Hippocampal formation (tissue), 2 donors: ENCODE measurements at regions not wholly inside any gene's neighbourhood (a gene's known extent, or its start where the extent isn't known, plus 50 kb on each side); places are given as distances from the start of the nearest gene placed in this dataset.
"Not testable (repeated sequence)": the region's sequence is repeated elsewhere in the genome, so short reads cannot be mapped to it uniquely, and the experiment has no call there.

Experiments used
- DNase-seq, 2 donors: peaks; one replicate each; lab custom pipeline; 2025; lab: John Stamatoyannopoulos, UW

DNA sequence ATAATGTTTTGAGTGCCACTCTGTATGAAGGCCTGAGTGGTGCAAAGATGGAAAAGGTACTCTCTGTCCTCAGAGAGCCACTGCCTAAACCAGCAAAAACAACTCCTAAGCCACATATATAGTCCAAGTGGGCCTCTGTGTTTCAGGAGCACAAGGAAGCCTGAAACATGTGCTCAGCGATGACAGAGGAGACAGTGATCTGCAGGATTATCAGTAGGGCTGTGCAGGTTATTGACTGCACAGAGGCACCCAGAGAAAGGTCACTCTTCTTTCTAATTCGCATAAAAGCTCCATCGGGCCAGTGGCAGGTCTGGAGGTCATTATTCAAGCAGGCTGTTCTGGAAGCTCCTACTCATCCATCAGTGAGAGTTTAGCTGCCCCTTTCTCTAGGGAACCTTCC, 361.9 kb downstream of the BCL11B start:
- DNase-seq: no peak

DNA sequence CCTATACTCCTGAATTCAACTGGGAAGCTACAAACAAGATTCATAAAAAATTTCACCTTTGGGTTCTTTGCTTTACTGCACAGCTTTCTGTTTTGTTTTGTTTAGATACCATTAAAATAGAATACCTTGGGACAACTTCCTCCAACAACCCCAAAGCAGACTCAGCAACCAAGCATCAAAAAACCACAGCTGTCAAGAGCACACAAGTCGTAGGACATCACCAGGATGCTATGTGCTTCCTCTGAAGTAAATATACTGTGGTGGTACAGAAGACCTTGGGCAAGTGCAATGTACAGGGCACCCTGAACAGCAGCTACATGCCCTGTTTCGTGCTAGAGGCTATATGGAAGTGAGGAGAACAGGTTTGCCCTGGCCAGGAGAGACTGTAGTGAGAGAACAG, 359.3 kb downstream of the BCL11B start:
- no peak for DNase-seq

DNA sequence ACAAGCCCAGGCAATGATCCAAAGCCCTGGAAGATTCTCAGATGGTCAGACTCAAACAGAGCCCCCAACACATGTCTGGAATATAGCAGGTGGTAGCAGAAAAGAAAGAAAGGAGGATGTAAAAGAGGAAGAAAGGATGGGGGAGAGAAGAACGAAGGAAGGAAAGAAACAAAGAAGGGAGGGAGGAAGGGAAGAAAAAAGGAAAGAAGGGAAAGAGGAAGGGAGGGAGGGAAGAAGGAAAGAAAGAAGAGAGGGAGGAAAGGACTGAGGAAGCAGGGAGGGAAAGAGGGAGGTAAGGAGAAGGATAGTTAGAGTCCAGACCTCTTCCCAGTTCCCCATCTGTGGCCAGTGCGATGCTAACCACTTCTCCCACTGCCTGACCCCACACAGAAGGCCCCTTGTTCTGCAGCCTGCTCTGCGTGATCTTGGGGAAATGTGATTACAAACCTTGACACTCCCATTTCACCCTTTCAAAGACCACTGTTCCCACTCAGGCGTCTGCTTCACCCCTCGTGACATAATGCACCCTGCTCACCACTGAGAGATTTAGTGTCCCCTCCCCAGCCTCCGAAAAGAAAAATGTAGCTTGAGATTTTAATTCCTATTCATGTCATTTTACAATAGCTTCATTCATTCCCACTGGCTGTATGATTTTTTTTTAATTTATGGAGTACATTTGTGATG, 357.9 kb downstream of the BCL11B start:
- no peak for DNase-seq

DNA sequence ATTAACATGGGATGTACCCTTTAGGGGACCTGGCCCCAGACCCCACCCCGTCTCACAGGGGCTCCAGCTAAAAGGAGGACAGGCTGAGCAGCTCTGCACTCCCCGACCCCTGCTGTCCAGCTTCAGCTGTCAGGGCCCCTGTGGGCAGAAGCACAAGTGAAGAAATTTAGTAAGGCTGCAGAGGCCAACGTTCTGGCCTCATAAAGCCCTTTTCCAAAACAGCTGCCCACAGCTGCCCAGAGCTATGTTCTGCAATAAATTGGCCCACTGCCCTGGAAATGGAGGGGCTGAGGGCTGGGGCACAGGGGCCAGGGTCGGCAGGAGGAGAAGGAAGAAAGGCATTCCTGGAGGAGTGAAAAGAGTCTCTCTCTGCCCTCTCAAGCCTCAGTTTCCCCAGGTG, 357.1 kb downstream of the BCL11B start:
- DNase-seq: no peak

DNA sequence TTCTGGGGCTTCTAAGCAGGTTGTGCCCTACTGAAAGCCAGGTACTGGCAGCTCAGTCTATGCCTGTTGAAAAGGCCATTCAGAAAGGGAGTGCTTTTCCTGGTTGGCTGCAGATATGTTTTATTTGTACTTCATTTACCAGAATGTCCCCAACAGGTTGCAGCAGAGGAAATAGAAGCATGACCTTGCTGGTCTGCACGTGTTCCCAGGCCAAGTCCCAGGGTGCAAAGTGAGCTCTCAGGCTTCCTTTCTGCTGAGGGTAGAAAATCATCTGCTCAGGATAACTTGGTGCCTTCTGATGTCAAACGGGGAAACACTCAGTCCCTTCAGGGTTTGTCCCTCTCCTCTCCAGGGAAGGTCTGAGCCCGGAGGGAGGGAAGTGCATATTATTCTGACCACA, 356.4 kb downstream of the BCL11B start:
- no peak for DNase-seq

DNA sequence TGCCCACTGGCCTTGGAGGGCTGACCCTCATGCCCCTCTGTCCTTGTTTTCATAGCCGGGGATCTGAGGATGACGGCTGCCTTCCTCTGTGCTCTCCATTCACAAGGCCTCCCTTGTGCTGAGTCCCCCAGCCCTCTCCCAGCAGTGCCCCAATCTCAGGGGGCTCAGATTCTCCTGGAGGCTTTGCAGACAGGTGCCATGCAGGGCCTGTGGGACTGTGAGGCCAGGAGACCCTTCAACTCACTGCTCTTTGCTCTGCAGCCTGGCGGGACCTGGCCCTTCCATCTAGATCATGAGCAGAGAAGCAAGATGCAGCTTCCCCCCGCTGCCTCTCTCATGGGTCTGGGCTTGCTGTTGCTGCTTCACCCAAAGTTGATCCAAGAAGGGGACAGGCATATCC, 356.0 kb downstream of the BCL11B start:
- DNase-seq: no peak

DNA sequence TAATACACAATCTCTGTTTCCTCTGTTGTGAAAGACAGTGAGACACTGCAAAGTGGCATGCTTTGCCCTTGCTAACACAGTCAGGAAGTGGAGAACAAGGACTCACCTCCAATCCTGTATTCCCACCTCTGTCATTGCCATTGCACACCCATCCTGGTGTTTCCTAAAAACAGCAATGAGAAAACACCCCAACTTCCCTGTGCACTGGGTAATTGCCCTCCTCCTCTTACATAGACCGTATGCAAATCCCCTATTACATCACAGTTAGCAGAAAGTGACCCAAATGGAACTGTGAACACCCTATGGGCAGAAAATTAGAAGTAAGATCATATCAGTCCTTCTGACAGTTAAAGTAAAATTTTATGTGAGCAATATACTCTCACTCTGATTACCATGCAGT, 355.5 kb downstream of the BCL11B start:
- DNase-seq: no peak

DNA sequence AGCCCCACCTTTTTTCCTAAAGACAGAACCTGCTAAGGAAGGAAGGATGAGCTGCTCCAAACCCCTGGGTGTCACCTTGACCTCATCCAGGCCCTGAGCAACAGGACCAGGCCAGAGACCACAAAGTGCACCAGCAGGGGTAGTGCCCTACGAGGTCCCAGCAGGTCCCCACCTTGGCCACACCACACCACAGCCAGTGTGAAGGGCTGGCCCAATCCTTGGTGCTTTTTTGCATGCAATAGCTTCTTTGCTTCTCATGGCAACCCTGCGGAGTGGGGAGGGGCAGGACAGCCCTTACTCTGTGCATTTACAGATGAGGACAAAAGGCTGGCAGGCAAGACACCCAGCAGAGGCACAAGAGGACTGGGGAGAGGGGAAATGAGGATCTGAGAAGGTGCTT, 352.6 kb downstream of the BCL11B start:
- DNase-seq: no peak

DNA sequence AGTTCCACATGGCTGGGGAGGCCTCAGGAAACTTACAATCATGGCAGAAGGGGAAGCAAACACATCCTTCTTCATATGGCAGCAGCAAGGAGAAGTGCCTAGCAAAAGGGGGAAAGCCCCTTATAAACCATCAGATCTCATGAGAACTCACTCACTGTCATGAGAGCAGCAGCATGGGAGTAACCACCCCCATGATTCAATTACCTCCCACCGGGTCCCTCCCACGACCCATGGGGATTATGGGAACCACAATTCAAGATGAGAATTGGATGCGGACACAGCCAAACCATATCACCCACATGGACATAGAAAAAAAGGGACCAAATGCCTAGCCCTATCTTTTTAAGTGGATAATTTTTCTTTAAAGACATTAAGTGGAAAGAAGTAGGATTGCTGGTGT, 350.7 kb downstream of the BCL11B start:
- not testable (repeated sequence) for DNase-seq

DNA sequence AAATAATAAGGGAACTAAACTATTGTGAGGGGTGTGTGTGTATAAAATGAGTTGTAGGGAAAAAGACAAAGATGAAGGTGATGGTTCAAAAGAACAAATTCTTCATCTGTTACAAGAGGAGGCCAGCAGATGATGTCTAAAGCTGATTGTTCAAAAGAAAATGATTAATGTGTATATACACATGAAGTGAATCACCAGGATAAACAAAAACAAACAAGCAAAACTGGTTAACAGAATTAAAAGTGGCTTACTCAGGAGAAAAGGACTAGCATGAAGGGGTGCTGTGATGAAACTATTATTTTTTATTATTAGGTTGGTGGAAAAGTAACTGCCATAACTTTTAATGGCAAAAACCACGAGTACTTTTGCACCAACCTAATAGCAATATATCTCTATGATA, 348.4 kb downstream of the BCL11B start:
- DNase-seq: no peak

DNA sequence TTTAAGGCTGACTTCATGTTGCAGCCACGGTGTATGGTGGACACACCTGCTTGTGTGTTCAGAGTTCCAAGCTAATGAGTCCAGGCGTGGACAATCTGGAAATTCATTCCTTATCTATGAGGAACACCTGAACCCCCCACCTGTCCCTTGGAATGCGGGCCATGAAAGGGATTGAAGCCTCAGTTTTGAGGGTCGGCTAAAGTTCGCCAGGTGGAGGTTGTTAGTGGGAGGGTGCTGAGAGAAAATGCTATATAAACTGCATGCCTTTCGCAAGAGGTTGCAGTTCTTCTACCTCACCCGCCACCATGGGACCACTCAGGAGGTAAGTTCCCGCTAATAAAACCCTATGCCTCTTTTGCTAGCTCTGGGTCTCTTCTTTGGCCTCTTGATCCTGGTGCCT, 348.0 kb downstream of the BCL11B start:
- DNase-seq: no peak

DNA sequence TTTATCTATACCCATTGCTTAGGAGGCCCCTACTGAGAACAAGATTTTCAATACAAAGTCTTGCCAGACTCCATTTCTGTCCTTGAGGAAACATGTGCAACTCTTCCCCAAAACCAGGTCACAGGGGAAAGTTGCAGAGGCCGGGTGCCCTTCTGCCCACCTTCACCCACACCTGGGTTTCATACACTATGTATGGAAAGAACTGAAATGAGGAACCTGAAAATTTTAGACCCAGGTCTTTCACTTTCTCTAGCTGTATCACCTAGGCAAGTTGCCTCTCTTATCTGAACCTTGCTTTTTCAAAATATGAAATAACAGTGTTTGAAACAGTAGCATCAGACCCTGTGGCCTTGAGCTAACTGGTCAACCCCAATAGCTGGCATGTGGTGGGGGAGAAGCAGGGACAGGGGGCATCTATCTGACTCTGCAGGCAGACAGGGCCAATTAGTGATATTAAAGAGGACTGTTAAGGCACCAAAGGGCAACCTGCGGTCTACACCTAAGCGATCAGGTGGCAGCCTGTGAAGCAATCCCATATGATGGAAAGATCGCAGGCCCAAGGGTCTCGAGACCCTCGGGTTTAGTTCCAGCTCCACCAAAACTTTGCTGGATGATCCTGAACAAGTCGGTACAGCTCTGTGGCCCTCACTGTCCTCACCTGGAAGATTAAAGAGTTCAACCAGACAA, 346.5 kb downstream of the BCL11B start:
- DNase-seq: no peak

DNA sequence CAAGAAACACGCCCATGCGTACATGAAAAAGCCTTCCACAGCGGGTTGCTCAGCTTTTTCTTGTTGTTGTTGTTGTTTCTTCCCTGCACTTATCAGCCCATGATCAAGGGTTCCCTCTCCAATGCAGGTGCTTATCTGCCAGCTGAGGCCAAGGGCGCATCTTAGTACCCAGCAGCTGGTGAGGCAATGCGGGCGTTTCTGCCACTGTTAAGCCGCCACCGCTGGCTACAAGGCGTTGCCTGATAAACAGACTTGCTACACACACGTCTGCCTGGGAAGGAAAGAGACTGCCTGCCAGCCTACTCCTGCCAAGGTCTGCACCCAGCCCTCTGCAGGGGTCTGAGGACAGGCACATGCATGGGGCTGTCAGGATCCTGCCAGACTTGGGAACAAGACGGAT, 345.9 kb downstream of the BCL11B start:
- no peak for DNase-seq

DNA sequence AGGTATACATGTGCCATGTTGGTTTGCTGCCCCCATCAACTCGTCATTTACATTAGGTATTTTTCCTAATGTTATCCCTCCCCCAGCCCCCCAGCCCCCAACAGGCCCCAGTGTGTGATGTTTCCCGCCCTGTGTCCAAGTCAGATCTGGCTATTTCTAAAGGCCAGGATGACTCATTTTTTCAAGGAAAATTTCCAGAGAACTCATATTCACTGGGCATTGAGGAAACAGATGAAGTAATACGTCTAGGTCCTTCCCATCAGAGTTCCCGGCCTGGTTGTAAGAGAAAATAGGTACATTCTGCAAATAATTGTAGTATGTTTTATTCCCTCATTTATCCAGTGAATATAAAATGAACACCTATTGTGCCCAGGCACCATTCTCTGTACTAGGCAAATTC, 345.2 kb downstream of the BCL11B start:
- no peak for DNase-seq

DNA sequence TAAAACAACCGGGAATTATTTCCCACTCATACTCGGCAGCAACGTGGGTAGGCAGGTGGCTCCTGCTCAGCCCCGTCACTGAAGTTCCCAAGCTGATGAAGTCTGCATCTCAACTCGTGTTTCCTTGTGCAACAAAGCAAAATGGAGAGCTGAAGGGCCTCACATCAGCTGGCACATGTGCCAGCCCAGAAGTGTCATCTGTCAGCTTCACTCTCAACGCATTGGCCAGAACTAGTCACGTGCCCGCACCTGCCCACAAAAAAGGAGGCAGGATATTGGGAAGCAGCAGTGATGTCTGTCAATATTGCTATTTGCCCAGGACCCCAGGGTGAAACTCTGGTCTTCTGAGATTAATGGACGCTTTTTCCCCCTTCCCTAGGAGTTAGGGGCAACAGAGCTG, 344.0 kb downstream of the BCL11B start:
- no peak for DNase-seq

DNA sequence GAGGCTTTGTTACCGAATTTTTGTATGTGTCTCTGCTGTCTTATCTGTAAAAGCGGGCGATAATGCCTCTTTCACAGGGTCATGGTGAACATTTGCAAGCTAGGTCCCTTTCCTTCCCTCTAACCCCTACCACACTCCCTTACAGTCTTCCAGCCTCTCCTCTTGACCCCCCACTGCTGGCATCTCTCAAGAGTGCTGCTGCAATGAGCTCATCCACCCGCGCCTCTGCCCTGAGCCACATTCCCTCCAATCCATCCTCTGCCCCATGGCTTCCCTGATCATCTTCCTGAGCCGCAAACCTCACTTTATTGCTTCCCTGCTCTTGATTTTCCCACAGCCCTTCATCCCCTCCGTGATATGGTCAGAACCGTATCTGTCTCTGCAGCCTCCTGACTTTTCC, 343.6 kb downstream of the BCL11B start:
- no peak for DNase-seq

DNA sequence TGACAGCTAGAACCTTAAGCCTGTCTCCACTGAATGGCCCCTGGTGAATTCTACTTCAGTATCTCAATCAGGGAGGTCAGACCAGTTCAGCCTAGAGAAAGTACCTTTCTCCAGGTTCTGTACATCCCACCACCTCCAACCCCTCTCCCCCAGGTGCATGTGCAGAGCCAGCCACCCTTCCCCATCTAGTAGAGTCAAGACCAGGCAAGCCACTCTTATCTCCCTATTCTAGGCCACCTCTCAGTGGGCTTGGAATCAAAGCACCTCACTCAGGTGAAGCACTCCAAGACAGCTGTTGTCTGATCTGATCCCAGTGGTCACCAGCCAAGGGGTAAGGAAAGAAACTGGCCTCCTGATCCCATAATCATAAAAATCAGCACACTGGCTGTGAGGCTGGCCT, 340.9 kb downstream of the BCL11B start:
- no peak for DNase-seq

DNA sequence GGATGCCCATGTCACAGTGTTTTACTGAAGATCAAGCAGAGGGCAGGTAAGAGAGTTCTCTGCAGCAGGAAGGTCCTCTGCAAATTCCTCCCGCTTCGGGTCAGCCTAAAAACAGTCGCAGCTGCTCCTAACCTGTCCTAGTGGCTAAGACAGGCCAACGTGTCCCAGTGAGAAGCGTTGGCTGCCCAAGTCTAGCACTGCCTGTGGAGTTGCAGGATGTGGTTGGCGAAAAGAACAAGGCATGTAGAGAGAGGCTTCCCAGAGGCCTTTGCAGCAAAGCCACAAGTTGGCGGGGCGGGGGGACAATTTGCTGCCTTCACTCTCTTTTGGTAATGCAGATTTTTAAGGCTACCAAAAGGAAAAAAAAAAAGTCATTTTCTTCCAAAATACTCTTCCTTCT, 340.1 kb downstream of the BCL11B start:
- no peak for DNase-seq

DNA sequence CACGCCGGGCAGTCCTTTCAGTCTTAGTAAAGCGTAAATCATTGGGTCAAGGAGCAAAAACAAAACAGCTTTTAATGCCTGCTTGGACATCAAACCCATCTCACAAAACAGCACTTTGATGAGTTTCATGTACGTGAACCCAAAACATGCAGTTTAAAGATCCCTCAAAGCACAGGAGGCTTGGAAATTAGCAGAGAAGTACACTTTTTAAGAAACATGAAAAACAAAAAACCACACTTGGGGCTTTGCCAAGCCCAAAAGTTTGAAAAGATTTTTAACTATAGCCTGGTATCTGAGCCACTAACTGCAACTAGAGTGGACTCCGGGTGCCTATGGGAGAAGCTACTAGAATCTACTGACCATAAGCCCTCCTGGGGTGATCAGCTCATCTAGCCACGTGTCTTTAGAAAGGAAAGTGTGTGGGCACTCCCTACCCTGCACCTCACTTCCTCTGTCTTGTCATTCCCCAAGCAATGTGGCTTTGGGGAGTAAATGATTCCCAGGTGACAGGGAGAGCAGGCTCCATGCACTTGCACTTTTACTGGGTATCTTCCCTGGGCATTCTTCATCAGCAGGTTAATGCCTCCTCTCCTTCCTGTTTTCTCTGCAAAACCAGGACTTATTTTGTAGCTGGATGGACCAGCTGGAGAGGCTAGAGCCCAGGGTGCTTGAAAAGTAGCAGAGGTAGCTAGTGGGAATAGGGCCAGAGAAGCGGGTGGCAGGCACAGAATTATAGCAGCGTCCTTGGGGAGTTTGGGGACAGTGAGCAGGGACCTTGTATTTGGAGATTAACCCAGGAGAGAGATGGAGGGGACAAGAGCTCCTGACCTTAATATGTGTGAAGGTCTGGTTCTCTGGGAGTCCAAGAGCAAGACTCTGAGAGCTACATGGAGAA, 339.3 kb downstream of the BCL11B start:
- DNase-seq: no peak

DNA sequence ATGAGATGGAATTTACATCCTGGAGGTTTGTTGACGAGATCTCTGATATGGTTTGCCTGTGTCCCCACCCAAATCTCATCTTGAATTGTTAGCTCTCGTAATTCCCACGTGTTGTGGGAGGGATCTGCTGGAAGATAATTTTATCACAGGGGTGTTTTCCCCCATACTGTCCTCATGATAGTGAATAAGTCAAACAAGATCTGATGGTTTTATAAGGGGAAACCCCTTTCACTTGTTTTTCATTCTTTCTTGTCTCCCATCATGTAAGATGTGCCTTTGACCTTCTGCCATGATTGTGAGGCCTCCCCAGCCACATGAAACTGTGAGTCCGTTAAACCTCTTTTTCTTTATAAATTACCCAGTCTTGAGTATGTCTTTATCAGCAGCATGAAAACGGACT, 337.4 kb downstream of the BCL11B start:
- DNase-seq: not testable (repeated sequence)

DNA sequence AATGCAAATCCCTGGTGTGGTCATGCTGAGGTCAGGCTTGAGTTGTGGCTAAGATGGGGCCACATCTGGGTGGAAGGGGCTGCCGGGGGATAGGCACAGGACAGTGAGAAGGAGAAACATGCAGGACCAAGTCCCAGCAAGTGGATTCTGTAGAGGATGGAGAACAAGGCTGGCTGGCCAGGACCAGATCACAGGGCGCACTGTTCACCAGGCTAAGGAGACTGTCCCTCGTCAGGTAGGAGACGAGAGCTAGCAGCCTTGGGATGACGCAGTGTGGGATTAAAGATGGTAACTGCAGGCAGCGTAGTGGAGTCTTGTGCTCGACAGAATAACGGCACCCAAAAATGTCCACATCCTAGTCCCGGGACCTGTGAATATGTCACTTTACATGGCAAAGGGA, 336.1 kb downstream of the BCL11B start:
- DNase-seq: no peak

DNA sequence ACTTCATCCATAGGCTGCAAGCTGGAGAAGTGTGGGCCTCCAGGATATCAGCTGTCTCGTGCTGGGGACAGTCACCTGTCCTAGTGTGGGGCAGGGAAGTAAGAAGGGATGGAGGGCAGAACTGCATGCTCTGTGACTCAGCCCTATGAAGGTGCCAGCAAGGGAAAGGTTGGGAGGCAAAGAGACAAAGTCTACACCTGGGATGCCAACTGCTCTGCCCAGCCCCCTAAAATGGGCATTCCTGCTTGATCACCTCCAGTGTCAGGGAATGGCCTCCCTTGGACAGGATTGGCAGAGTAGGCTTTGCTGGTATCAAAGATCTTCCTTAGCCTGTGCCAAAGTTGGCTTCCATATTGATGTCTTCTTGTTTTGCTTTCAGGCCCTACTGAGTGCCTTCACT, 335.0 kb downstream of the BCL11B start:
- no peak for DNase-seq
